RWPE2 (cell line): ENCODE measurements at regions not wholly inside any gene's neighbourhood (a gene's known extent, or its start where the extent isn't known, plus 50 kb on each side); places are given as distances from the start of the nearest gene placed in this dataset.

Source experiments
- ATAC-seq: fragments of 200-7000 bp; cut with Tn5 transposase; 3 replicates; pipeline ENCODE4 v1.9.1; 2021; ENCODE audit warnings: low read depth
- DNase-seq: peaks from one replicate; pipeline ENCODE4 v3.0.0-alpha.2; 2020; ENCODE audit warnings: low spot score
- H3K27ac ChIP-seq: fragments of 450-650 bp; 2 replicates; pipeline ENCODE4 v1.5.1; 2017; ENCODE audit warnings: mild to moderate bottlenecking; ENCODE audit not compliant: poor library complexity, severe bottlenecking
- H3K27me3 ChIP-seq: fragments of 250-450 bp; sonication (Bioruptor Pico); 2 replicates; pipeline ENCODE4 v1.5.1; 2021; ENCODE audit warnings: mild to moderate bottlenecking, moderate library complexity; ENCODE audit not compliant: insufficient read depth, poor library complexity, severe bottlenecking
- H3K36me3 ChIP-seq: fragments of 250-450 bp; sonication (Bioruptor Pico); 2 replicates; pipeline ENCODE4 v1.5.1; 2020; ENCODE audit warnings: low read depth, mild to moderate bottlenecking, moderate library complexity
- H3K4me1 ChIP-seq: fragments of 250-450 bp; sonication (Bioruptor Pico); 2 replicates; pipeline ENCODE4 v1.5.1; 2021; ENCODE audit warnings: mild to moderate bottlenecking, moderate library complexity; ENCODE audit not compliant: insufficient read depth, poor library complexity, severe bottlenecking
- H3K4me3 ChIP-seq: fragments of 250-450 bp; sonication (Bioruptor Pico); 2 replicates; pipeline ENCODE4 v1.5.1; 2021; ENCODE audit warnings: mild to moderate bottlenecking, moderate library complexity; ENCODE audit not compliant: severe bottlenecking
- H3K9me3 ChIP-seq: fragments of 250-450 bp; sonication (Bioruptor Pico); 2 replicates; pipeline ENCODE4 v1.5.1; 2021; ENCODE audit warnings: mild to moderate bottlenecking, moderate library complexity; ENCODE audit not compliant: severe bottlenecking
- TF ChIP-seq, protein P1 (sequence below): fragments of 450-650 bp; IDR thresholded peaks from one replicate; pipeline ENCODE4 v1.5.1; 2017; ENCODE audit warnings: mild to moderate bottlenecking, moderate library complexity; ENCODE audit not compliant: poor library complexity, severe bottlenecking

GRCh38 chr2:45120546-45120945 lies 111.3 kb upstream of the SIX2 start:
- no peak for ATAC-seq
- Histone ChIP-seq H3K4me1 (peaks cover 20% of the 10 kb centered on the region), H3K27me3 (no peaks in the 10 kb centered on the region), H3K27ac (peak overlapping the region; percentile 81), H3K4me3 (no peak overlapping the region), H3K9me3 (no peaks in the 10 kb centered on the region), H3K36me3 (no peaks in the 10 kb centered on the region)
- no peak for DNase-seq
- TF ChIP-seq, protein P1, sequence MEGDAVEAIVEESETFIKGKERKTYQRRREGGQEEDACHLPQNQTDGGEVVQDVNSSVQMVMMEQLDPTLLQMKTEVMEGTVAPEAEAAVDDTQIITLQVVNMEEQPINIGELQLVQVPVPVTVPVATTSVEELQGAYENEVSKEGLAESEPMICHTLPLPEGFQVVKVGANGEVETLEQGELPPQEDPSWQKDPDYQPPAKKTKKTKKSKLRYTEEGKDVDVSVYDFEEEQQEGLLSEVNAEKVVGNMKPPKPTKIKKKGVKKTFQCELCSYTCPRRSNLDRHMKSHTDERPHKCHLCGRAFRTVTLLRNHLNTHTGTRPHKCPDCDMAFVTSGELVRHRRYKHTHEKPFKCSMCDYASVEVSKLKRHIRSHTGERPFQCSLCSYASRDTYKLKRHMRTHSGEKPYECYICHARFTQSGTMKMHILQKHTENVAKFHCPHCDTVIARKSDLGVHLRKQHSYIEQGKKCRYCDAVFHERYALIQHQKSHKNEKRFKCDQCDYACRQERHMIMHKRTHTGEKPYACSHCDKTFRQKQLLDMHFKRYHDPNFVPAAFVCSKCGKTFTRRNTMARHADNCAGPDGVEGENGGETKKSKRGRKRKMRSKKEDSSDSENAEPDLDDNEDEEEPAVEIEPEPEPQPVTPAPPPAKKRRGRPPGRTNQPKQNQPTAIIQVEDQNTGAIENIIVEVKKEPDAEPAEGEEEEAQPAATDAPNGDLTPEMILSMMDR, result no peak

DNA sequence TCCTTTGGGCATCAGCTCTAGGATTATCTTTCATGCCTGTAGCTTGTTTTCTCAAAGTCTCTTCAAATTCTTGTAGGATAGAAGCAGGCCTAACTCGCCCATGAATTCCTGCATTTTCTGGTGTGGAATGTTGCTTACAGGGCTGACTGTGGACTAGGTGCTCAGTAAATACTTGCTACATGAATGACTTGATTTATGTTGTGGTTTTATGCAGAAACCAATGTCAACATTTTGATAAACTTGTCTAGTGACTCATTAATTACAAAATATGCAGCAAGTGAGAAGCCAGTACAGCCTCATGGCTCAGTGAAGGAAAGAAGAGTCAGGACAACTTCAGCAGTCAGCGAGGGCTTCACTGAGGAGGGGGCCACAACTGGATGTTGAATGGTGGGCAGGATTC lies 110.6 kb upstream of the SIX2 start:
- Histone ChIP-seq H3K36me3 (no peaks in the 10 kb centered on the region), H3K27me3 (no peaks in the 10 kb centered on the region), H3K9me3 (no peaks in the 10 kb centered on the region), H3K4me1 (peaks cover 20% of the 10 kb centered on the region), H3K27ac (peak overlapping the region; percentile 81), H3K4me3 (no peak overlapping the region)
- DNase-seq, result no peak
- ATAC-seq, result peak; percentile 89
- TF ChIP-seq, protein P1, result no peak

- Histone ChIP-seq H3K27ac (peak overlapping the region; percentile 81), H3K4me1 (peaks cover 20% of the 10 kb centered on the region), H3K4me3 (no peak overlapping the region), H3K27me3 (no peaks in the 10 kb centered on the region), H3K9me3 (no peaks in the 10 kb centered on the region), H3K36me3 (no peaks in the 10 kb centered on the region)
- DNase-seq (no peak), ATAC-seq (peak; percentile 69)
- TF ChIP-seq, protein P1, result no peak
Measured at GRCh38 chr2:45119038-45119437, 109.8 kb upstream of the SIX2 start.

DNA sequence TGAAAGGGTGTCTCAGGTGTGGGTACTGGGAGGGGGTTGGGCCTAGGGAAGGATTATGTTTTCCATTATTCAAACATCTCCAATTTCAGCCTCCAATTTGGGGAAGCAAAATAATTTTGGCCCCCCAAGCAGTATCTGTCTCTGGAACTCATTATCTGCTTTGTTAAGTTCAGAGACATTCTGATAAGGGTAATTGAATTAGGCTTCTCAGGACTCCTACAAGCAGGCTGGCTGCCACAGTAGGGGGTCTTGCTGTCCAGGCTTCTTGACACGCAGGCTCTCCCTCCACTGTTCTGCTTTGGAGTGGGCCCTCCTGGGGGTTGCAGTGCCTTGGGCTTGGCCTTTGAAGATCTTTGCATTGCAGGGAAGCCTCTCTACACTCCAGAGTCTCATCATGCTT lies 108.1 kb upstream of the SIX2 start:
- Histone ChIP-seq H3K4me3 (no peak overlapping the region), H3K9me3 (no peaks in the 10 kb centered on the region), H3K36me3 (no peaks in the 10 kb centered on the region), H3K27me3 (no peaks in the 10 kb centered on the region), H3K4me1 (peaks cover 20% of the 10 kb centered on the region), H3K27ac (no peak overlapping the region)
- DNase-seq (no peak), ATAC-seq (no peak)
- TF ChIP-seq, protein P1, result no peak

GRCh38 chr2:45115181-45115580 lies 105.9 kb upstream of the SIX2 start:
- TF ChIP-seq, protein P1, result no peak
- DNase-seq, result no peak

More at GRCh38 chr2:45115181-45115580, 105.9 kb upstream of the SIX2 start:
- H3K9me3 ChIP-seq, result no peaks in the 10 kb centered on the region
- ATAC-seq, result no peak
- H3K27ac ChIP-seq, result no peak overlapping the region
- H3K36me3 ChIP-seq, result no peaks in the 10 kb centered on the region
- H3K4me1 ChIP-seq, result peaks cover 15% of the 10 kb centered on the region
- H3K4me3 ChIP-seq, result no peak overlapping the region
- no peaks in the 10 kb centered on the region for H3K27me3 ChIP-seq
